A549 (cell line): ENCODE measurements at regions not wholly inside any gene's neighbourhood (a gene's known extent, or its start where the extent isn't known, plus 50 kb on each side); places are given as distances from the start of the nearest gene placed in this dataset.

Experiments
- ATAC-seq, 2 experiments: fragments of 200-7000 bp in 1 of 2; fragments of >200 bp in 1 of 2; cut with Nextera tagmentation in 1 of 2; cut with Tn5 transposase in 1 of 2; 3 replicates each; pipeline versions ENCODE4 v1.8.0 to v1.9.1; 2018 to 2020; ENCODE audit warnings: mild to moderate bottlenecking in 1 of 2, moderate library complexity in 1 of 2
- CTCF ChIA-PET: fragments of 300-600 bp; sonication (Branson Sonifier 250); formaldehyde crosslinking; extraction: SDS; loops from one replicate; lab custom pipeline; 2021; ENCODE audit warnings: antibody characterized with exemption, inconsistent platforms; lab: Yijun Ruan, JAX
- POLR2A ChIA-PET: fragments of 350-600 bp; formaldehyde crosslinking; extraction: SDS; loops from one replicate; lab custom pipeline; 2021; ENCODE audit warnings: antibody characterized with exemption, inconsistent platforms; lab: Yijun Ruan, JAX
- DNase-seq, 2 experiments: peaks; one replicate each; pipeline versions ENCODE4 v3.0.0 to v3.0.0-alpha.2; 2011 to 2016; ENCODE audit warnings: low read depth in 1 of 2, low spot score in 1 of 2
- FAIRE-seq: peaks from 2 replicates; lab custom pipeline; 2011; peaks lifted over from hg19 to GRCh38; lab: Jason Lieb, UNC
- H3K27ac ChIP-seq, 2 experiments: fragments of >200 bp; sonication (Bioruptor Twin); formaldehyde crosslinking; 3 replicates each; pipeline ENCODE4 v1.5.1; 2016 to 2017
- H3K4me1 ChIP-seq: fragments of >200 bp; sonication (Bioruptor Twin); formaldehyde crosslinking; 3 replicates; pipeline ENCODE4 v1.6.1; 2016
- H3K4me2 ChIP-seq: fragments of >200 bp; sonication (Bioruptor Twin); formaldehyde crosslinking; 3 replicates; pipeline ENCODE4 v1.6.1; 2016
- H3K4me3 ChIP-seq: fragments of >200 bp; sonication (Bioruptor Twin); formaldehyde crosslinking; 3 replicates; pipeline ENCODE4 v1.5.1; 2016
- H3K9me3 ChIP-seq: fragments of >200 bp; sonication (Bioruptor Twin); formaldehyde crosslinking; 3 replicates; pipeline ENCODE4 v1.6.1; 2016
- BHLHE40 ChIP-seq: IDR thresholded peaks from 2 replicates; pipeline ENCODE4 v1.6.1; 2012; ENCODE audit warnings: low read depth, low read length, inconsistent platforms
- CEBPB ChIP-seq, 2 experiments: fragments of >200 bp in 1 of 2; sonication (Bioruptor Twin) in 1 of 2; formaldehyde crosslinking in 1 of 2; IDR thresholded peaks; 2 replicates each; pipeline ENCODE4 v1.6.1; 2012 to 2016
- CHD4 ChIP-seq: fragments of 200-600 bp; sonication (generic); IDR thresholded peaks from 2 replicates; pipeline ENCODE4 v1.6.1; 2016; ENCODE audit warnings: antibody characterized with exemption, mild to moderate bottlenecking, borderline replicate concordance
- FOXS1 ChIP-seq: fragments of 250-450 bp; sonication (Bioruptor Pico); IDR thresholded peaks from 2 replicates; pipeline ENCODE4 v1.5.0; 2020; ENCODE audit warnings: mild to moderate bottlenecking, moderate library complexity
- HMGXB4 ChIP-seq: fragments of 250-450 bp; sonication (Bioruptor Pico); IDR thresholded peaks from 2 replicates; pipeline ENCODE4 v1.5.0; 2021; ENCODE audit warnings: mild to moderate bottlenecking, moderate library complexity, borderline replicate concordance
- HOXA7 ChIP-seq: fragments of 250-450 bp; sonication (Bioruptor Pico); IDR thresholded peaks from 2 replicates; pipeline ENCODE4 v1.5.0; 2020; ENCODE audit warnings: mild to moderate bottlenecking, moderate library complexity
- JUNB ChIP-seq: fragments of >200 bp; sonication (Bioruptor Twin); formaldehyde crosslinking; IDR thresholded peaks from 2 replicates; pipeline ENCODE4 v1.6.1; 2016
- MAFK ChIP-seq: fragments of 450-650 bp; IDR thresholded peaks from 2 replicates; pipeline ENCODE4 v1.6.1; 2014; ENCODE audit not compliant: partially characterized antibody
- NFE2L2 ChIP-seq: fragments of 150-350 bp; conservative IDR thresholded peaks from 2 replicates; pipeline ENCODE4 v1.6.1; 2014; ENCODE audit warnings: low read length
- PHF8 ChIP-seq: fragments of 200-600 bp; sonication (generic); IDR thresholded peaks from 2 replicates; pipeline ENCODE4 v1.6.1; 2016; ENCODE audit warnings: low read depth, mild to moderate bottlenecking, antibody characterized with exemption, moderate library complexity, borderline replicate concordance
- RAD21 ChIP-seq, 2 experiments: fragments of >200 bp in 1 of 2; sonication (Bioruptor Twin) in 1 of 2; formaldehyde crosslinking in 1 of 2; IDR thresholded peaks in 1 of 2; conservative IDR thresholded peaks in 1 of 2; 2 replicates in 1 of 2; 3 replicates in 1 of 2; pipeline ENCODE4 v1.6.1; 2012 to 2018; ENCODE audit warnings: inconsistent platforms in 1 of 2
- RARB ChIP-seq: fragments of 250-450 bp; sonication (Bioruptor Pico); IDR thresholded peaks from 2 replicates; pipeline ENCODE4 v1.8.0; 2021; ENCODE audit warnings: mild to moderate bottlenecking, moderate library complexity
- RFX5 ChIP-seq: fragments of 450-650 bp; IDR thresholded peaks from 2 replicates; pipeline ENCODE4 v1.7.1; 2014; ENCODE audit warnings: antibody characterized with exemption, mild to moderate bottlenecking, moderate library complexity
- SMC3 ChIP-seq: fragments of >200 bp; sonication (Bioruptor Twin); formaldehyde crosslinking; IDR thresholded peaks from 3 replicates; pipeline ENCODE4 v1.6.1; 2018; ENCODE audit warnings: inconsistent platforms
- ZFP36 ChIP-seq: fragments of 450-650 bp; IDR thresholded peaks from 2 replicates; pipeline ENCODE4 v1.6.1; 2014; ENCODE audit warnings: borderline replicate concordance; ENCODE audit not compliant: partially characterized antibody
- WGBS: methylation state at CpG from one replicate; pipeline ENCODE4 v1.1.6; 2017; ENCODE audit errors: missing lambda C conversion rate; 5-methylcytosine and 5-hydroxymethylcytosine counted together
- TF ChIP-seq, protein P1 (sequence below): fragments of 250-450 bp; sonication (Bioruptor Pico); IDR thresholded peaks from 2 replicates; pipeline ENCODE4 v1.5.0; 2020; ENCODE audit warnings: low read depth, mild to moderate bottlenecking, moderate library complexity
- TF ChIP-seq, protein P2 (sequence below): fragments of >200 bp; sonication (Bioruptor Twin); formaldehyde crosslinking; IDR thresholded peaks from 3 replicates; pipeline ENCODE4 v1.5.1; 2016

- DNase-seq (no peak), FAIRE-seq (no peak), ATAC-seq (no peak)
- 39% methylated on average over 3 of the region's 3 CpGs for WGBS
- Histone ChIP-seq H3K4me2 (no peak overlapping the region), H3K4me3 (no peak overlapping the region), H3K4me1 (no peaks in the 10 kb centered on the region)
- POLR2A ChIA-PET: no interaction called here
- TF ChIP-seq FOXS1 (CRISPR knock-in tag): no peak
- no peak for TF ChIP-seq PHF8
- TF ChIP-seq, protein P1, sequence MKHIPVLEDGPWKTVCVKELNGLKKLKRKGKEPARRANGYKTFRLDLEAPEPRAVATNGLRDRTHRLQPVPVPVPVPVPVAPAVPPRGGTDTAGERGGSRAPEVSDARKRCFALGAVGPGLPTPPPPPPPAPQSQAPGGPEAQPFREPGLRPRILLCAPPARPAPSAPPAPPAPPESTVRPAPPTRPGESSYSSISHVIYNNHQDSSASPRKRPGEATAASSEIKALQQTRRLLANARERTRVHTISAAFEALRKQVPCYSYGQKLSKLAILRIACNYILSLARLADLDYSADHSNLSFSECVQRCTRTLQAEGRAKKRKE (CRISPR knock-in tag): no peak
- TF ChIP-seq, all 56 proteins: peak for 0
- no peak overlapping the region for H3K27ac ChIP-seq
- CTCF ChIA-PET: interaction anchor here (1.1 to 1.6 kb wide), 2 partner anchors 12 to 37 kb away, joined by 3 to 6 read pairs; no protein-coding TSS in a partner anchor
- no peaks in the 10 kb centered on the region for H3K9me3 ChIP-seq
These were observed 133.3 kb upstream of the SYT6 start for GRCh38 chr1:114286960-114287359.

DNA sequence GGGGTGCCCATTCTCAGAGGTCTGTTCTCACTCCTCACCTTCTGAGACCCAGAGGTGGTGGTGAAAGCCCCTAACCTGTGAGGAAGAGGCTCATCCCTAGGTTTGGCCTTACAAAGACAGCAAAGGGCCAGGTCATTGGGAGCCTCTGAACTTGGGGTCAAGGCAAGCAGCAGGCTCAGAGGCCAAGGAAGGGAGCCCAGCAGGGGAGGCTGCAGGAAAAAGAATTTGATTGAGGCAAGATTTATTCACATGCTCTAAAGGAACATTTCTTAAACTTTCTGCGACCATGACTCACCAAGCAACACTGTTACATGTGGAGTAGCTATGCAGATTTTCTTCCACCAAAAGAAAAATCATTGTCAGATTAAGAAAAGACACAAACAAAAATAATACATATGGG lies 132.5 kb upstream of the SYT6 start:
- ChIA-PET POLR2A (no interaction called here), CTCF (interaction anchor here (0.6 to 2.3 kb wide), 3 partner anchors 11 to 309 kb away, joined by 3 to 6 read pairs (median 5); partner anchors contain the start of gene OLFML3)
- FAIRE-seq (no peak), DNase-seq (no peak), ATAC-seq (no peak)
- no peak for TF ChIP-seq CHD4
- TF ChIP-seq RFX5: no peak
- no peak for TF ChIP-seq NFE2L2
- no peak for TF ChIP-seq HMGXB4
- no peak for TF ChIP-seq PHF8
- TF ChIP-seq MAFK: no peak
- no peak for TF ChIP-seq ZFP36
- TF ChIP-seq HOXA7 (CRISPR knock-in tag): no peak
- TF ChIP-seq CEBPB (IDR thresholded peaks at IDR 0.05): no peak
- TF ChIP-seq JUNB: no peak
- no peak for TF ChIP-seq RARB
- TF ChIP-seq RAD21 (conservative IDR thresholded peaks at IDR 0.05 in 1 of 2, IDR thresholded peaks at IDR 0.05 in 1 of 2): no peak
- Histone ChIP-seq H3K27ac (no peak overlapping the region), H3K4me3 (no peak overlapping the region), H3K4me2 (no peak overlapping the region), H3K4me1 (no peaks in the 10 kb centered on the region), H3K9me3 (no peaks in the 10 kb centered on the region)
- 10% methylated on average over 1 of the region's 1 CpG for WGBS

GRCh38 chr1:114282751-114283403 lies 129.2 kb upstream of the SYT6 start:
- WGBS: 32% methylated on average over 7 of the region's 7 CpGs
- Histone ChIP-seq H3K9me3 (no peaks in the 10 kb centered on the region), H3K4me2 (no peak overlapping the region), H3K27ac (no peak overlapping the region), H3K4me3 (no peak overlapping the region), H3K4me1 (no peaks in the 10 kb centered on the region)
- DNase-seq (peak; percentile 65 to 83), FAIRE-seq (peak; percentile 13), ATAC-seq (peak; percentile 99)
- ChIA-PET CTCF (interaction anchor here (0.7 to 4.4 kb wide), 38 partner anchors 8 to 376 kb away, joined by 3 to 54 read pairs (median 4); partner anchors contain the start of genes OLFML3 and SYT6), POLR2A (no interaction called here)
- TF ChIP-seq RAD21 (conservative IDR thresholded peaks at IDR 0.05 in 1 of 2, IDR thresholded peaks at IDR 0.05 in 1 of 2) (peak; percentile 69 to 78), SMC3 (peak; percentile 63), BHLHE40 (no peak)
- TF ChIP-seq, protein P2, sequence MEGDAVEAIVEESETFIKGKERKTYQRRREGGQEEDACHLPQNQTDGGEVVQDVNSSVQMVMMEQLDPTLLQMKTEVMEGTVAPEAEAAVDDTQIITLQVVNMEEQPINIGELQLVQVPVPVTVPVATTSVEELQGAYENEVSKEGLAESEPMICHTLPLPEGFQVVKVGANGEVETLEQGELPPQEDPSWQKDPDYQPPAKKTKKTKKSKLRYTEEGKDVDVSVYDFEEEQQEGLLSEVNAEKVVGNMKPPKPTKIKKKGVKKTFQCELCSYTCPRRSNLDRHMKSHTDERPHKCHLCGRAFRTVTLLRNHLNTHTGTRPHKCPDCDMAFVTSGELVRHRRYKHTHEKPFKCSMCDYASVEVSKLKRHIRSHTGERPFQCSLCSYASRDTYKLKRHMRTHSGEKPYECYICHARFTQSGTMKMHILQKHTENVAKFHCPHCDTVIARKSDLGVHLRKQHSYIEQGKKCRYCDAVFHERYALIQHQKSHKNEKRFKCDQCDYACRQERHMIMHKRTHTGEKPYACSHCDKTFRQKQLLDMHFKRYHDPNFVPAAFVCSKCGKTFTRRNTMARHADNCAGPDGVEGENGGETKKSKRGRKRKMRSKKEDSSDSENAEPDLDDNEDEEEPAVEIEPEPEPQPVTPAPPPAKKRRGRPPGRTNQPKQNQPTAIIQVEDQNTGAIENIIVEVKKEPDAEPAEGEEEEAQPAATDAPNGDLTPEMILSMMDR: peak; percentile 71
